Smooth muscle cell (in vitro differentiated cells): ENCODE measurements at regions not wholly inside any gene's neighbourhood (a gene's known extent, or its start where the extent isn't known, plus 50 kb on each side); places are given as distances from the start of the nearest gene placed in this dataset.

Experiments used
- DNase-seq: peaks from one replicate; lab custom pipeline; 2025; ENCODE audit not compliant: unreplicated experiment; lab: John Stamatoyannopoulos, UW
- H2AFZ ChIP-seq: fragments of 200-600 bp; sonication (generic); 2 replicates; pipeline ENCODE4 v1.6.0; 2016; ENCODE audit warnings: antibody characterized with exemption, low read depth, mild to moderate bottlenecking
- H3F3A ChIP-seq: fragments of 200-600 bp; sonication (generic); 2 replicates; pipeline ENCODE4 v1.6.0; 2017; ENCODE audit warnings: antibody characterized with exemption, low read depth
- H3K27ac ChIP-seq: fragments of 200-600 bp; sonication (generic); 2 replicates; pipeline ENCODE4 v1.5.1; 2016; ENCODE audit warnings: low read depth, mild to moderate bottlenecking
- H3K27me3 ChIP-seq: fragments of 200-600 bp; sonication (generic); 2 replicates; pipeline ENCODE4 v1.6.1; 2016; ENCODE audit warnings: low read depth, mild to moderate bottlenecking
- H3K36me3 ChIP-seq: fragments of 200-600 bp; sonication (generic); 2 replicates; pipeline ENCODE4 v1.5.1; 2016; ENCODE audit warnings: low read depth
- H3K4me1 ChIP-seq: fragments of 200-600 bp; sonication (generic); 2 replicates; pipeline ENCODE4 v1.5.1; 2016; ENCODE audit warnings: low read depth
- H3K4me2 ChIP-seq: fragments of 200-600 bp; sonication (generic); 2 replicates; pipeline ENCODE4 v1.6.0; 2016; ENCODE audit warnings: mild to moderate bottlenecking
- H3K4me3 ChIP-seq: fragments of 200-600 bp; sonication (generic); 2 replicates; pipeline ENCODE4 v1.5.1; 2016; ENCODE audit warnings: mild to moderate bottlenecking
- H3K79me2 ChIP-seq: fragments of 200-600 bp; sonication (generic); 2 replicates; pipeline ENCODE4 v1.6.0; 2016; ENCODE audit warnings: low read depth, mild to moderate bottlenecking
- H3K9ac ChIP-seq: fragments of 200-600 bp; sonication (generic); 2 replicates; pipeline ENCODE4 v1.6.0; 2016; ENCODE audit warnings: low read depth
- H3K9me3 ChIP-seq: fragments of 200-600 bp; sonication (generic); replicated peaks from 2 replicates; pipeline ENCODE4 v1.5.1; 2016; ENCODE audit warnings: low read depth
- H4K20me1 ChIP-seq: fragments of 200-600 bp; sonication (generic); 2 replicates; pipeline ENCODE4 v1.6.0; 2016; ENCODE audit warnings: low read depth
- WGBS: methylation state at CpG from one replicate; pipeline ENCODE4 v1.1.7; 2016; ENCODE audit warnings: low lambda C conversion rate; 5-methylcytosine and 5-hydroxymethylcytosine counted together
- TF ChIP-seq, protein P1 (sequence below): fragments of 200-600 bp; sonication (generic); IDR thresholded peaks from 2 replicates; pipeline ENCODE4 v1.5.1; 2017; ENCODE audit warnings: borderline replicate concordance, mild to moderate bottlenecking, antibody characterized with exemption; ENCODE audit not compliant: insufficient read depth, poor library complexity, severe bottlenecking

DNA sequence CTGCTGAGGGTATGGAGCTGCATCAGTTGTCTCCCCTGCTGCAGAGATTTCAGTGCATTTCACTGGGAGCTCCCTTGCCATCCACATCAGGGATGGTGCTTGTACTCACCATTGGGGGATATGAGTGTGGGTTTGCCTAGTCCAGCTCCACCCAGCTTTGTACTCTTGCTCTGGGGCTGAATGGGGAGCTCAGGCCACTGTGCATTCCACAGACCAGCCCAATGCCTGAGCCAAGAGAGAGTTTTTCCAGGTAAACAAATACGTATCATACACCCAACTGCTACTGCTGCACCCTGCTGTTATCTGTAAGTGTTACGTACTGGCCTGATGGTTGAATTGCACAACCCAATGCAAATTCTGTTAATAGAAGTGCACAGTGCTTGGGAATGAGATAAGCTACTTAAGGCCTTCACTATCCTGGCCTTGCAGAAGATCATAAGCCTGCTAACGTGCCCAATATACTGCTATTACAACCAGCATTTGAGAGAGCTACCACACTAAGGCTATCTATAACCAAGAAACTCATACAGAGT, 205.0 kb upstream of the DMD start:
- no peaks in the 10 kb centered on the region for H3K27me3 ChIP-seq
- no peak overlapping the region for H3K4me2 ChIP-seq
- no peak overlapping the region for H3K4me3 ChIP-seq
- H3K4me1 ChIP-seq = no peaks in the 10 kb centered on the region
- no peak overlapping the region for H3K27ac ChIP-seq
- H3F3A ChIP-seq = no peaks in the 10 kb centered on the region
- H3K9ac ChIP-seq = no peak overlapping the region
- peaks cover 4% of the 10 kb centered on the region for H3K9me3 ChIP-seq
- H2AFZ ChIP-seq = no peak overlapping the region
- H3K79me2 ChIP-seq = no peaks in the 10 kb centered on the region
- TF ChIP-seq, protein P1, sequence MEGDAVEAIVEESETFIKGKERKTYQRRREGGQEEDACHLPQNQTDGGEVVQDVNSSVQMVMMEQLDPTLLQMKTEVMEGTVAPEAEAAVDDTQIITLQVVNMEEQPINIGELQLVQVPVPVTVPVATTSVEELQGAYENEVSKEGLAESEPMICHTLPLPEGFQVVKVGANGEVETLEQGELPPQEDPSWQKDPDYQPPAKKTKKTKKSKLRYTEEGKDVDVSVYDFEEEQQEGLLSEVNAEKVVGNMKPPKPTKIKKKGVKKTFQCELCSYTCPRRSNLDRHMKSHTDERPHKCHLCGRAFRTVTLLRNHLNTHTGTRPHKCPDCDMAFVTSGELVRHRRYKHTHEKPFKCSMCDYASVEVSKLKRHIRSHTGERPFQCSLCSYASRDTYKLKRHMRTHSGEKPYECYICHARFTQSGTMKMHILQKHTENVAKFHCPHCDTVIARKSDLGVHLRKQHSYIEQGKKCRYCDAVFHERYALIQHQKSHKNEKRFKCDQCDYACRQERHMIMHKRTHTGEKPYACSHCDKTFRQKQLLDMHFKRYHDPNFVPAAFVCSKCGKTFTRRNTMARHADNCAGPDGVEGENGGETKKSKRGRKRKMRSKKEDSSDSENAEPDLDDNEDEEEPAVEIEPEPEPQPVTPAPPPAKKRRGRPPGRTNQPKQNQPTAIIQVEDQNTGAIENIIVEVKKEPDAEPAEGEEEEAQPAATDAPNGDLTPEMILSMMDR = no peak
- no peaks in the 10 kb centered on the region for H4K20me1 ChIP-seq
- 61% methylated on average over 3 of the region's 3 CpGs for WGBS
- H3K36me3 ChIP-seq = no peaks in the 10 kb centered on the region
- no peak for DNase-seq

DNA sequence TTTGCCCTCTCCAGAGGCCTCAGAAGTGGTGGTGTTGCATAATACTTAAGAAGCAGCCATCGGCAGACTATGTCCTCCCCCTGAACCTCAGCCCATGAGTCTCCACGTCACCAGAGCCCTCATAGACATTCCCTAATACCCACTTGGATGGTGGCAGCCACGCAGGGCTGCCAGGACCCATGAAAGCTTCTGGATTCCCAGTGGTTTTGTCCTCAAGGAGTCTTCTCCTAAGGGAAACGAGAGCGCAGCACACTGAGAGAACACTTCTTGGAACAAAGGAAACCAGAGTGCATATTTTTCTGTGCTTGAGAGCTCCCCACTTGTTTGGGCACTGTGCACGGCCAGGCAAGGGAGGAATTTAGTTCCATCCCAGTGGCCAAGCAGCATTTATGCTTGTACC, 204.1 kb upstream of the DMD start:
- TF ChIP-seq, protein P1 = no peak
- WGBS = 92% methylated on average over 6 of the region's 6 CpGs
- H3K27me3 ChIP-seq = no peaks in the 10 kb centered on the region
- H3F3A ChIP-seq = no peaks in the 10 kb centered on the region
- no peak overlapping the region for H3K4me2 ChIP-seq
- H3K4me3 ChIP-seq = no peak overlapping the region
- H3K4me1 ChIP-seq = no peaks in the 10 kb centered on the region
- H4K20me1 ChIP-seq = no peaks in the 10 kb centered on the region
- peaks cover 4% of the 10 kb centered on the region for H3K9me3 ChIP-seq
- no peak for DNase-seq
- H3K9ac ChIP-seq = no peak overlapping the region
- H3K79me2 ChIP-seq = no peaks in the 10 kb centered on the region
- no peak overlapping the region for H2AFZ ChIP-seq
- H3K36me3 ChIP-seq = no peaks in the 10 kb centered on the region
- H3K27ac ChIP-seq = no peak overlapping the region

DNA sequence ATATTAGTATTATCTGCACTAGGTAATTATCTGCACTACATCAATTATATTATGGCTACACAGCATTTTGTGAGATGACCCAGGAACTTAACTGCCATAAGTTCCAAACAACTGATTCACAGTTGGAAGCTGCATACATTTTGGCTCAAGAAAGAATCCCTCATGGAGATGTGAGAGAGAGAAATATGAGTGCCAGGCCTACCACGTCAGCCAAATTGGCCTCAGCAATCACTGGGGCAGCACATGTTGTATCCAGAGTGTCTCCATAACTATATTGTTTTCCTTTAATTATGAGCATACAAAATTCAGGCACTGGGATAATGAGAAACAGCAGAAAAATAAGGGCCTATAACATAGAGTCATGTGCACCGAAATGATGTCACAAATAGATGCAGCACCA, 174.2 kb upstream of the DMD start:
- H3K79me2 ChIP-seq = no peaks in the 10 kb centered on the region
- no peaks in the 10 kb centered on the region for H3K36me3 ChIP-seq
- H3K4me2 ChIP-seq = no peak overlapping the region
- no peak overlapping the region for H3K4me3 ChIP-seq
- H3F3A ChIP-seq = no peaks in the 10 kb centered on the region
- no peak overlapping the region for H2AFZ ChIP-seq
- WGBS = 91% methylated on average over 2 of the region's 2 CpGs
- DNase-seq = no peak
- no peaks in the 10 kb centered on the region for H3K9me3 ChIP-seq
- H3K9ac ChIP-seq = no peak overlapping the region
- no peaks in the 10 kb centered on the region for H3K27me3 ChIP-seq
- no peak overlapping the region for H3K27ac ChIP-seq
- H3K4me1 ChIP-seq = no peaks in the 10 kb centered on the region
- TF ChIP-seq, protein P1 = no peak
- no peaks in the 10 kb centered on the region for H4K20me1 ChIP-seq

DNA sequence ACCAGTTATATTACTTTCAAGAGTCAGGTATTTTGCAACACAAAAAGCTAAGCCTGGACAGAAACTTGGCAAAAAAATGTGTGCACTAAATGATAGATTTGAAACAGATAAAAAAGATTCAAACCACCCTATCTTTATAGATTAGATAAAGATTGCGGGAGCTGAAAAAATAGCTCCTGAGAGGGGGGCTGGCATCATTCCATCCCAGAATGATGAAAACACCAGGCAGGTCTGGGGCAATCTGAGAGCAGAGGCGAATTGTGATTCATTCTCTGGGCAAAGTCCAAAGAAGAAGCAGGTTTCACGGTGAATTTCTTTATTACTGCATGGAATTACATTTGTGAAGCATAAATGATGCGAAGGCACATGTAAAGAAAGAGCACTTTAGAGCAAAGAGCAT, 168.5 kb upstream of the DMD start:
- Histone ChIP-seq H2AFZ (no peak overlapping the region), H3K27me3 (no peaks in the 10 kb centered on the region), H3K4me2 (no peak overlapping the region), H3F3A (no peaks in the 10 kb centered on the region), H3K9ac (no peak overlapping the region), H3K27ac (no peak overlapping the region), H4K20me1 (no peaks in the 10 kb centered on the region), H3K4me1 (no peaks in the 10 kb centered on the region), H3K9me3 (no peaks in the 10 kb centered on the region), H3K36me3 (no peaks in the 10 kb centered on the region), H3K79me2 (no peaks in the 10 kb centered on the region), H3K4me3 (no peak overlapping the region)
- WGBS = 89% methylated on average over 4 of the region's 4 CpGs
- DNase-seq = no peak
- TF ChIP-seq, protein P1 = no peak
